Activated T-cell treated with anti-CD3 and anti-CD28 coated beads, Interleukin-2, amount 50 U/mL, for 4 hours (primary cell): ENCODE measurements at regions not wholly inside any gene's neighbourhood (a gene's known extent, or its start where the extent isn't known, plus 50 kb on each side); places are given as distances from the start of the nearest gene placed in this dataset.

Experiments used
- ATAC-seq, 2 donors: fragments of 200-7000 bp; cut with Tn5 transposase; one replicate each; pipeline ENCODE4 v1.10.0; 2021
- DNase-seq: peaks from one replicate; pipeline ENCODE4 v3.0.0-alpha.2; 2020
- H3K27me3 Mint-ChIP-seq: one replicate; pipeline ENCODE4 v1.8.0; 2021; ENCODE audit warnings: low read depth, mixed read lengths
- H3K36me3 Mint-ChIP-seq: one replicate; pipeline ENCODE4 v1.8.0; 2022; ENCODE audit warnings: mixed read lengths; ENCODE audit not compliant: insufficient read depth
- H3K4me1 Mint-ChIP-seq: one replicate; pipeline ENCODE4 v1.8.0; 2021; ENCODE audit warnings: low read depth, mixed read lengths
- H3K4me3 Mint-ChIP-seq: one replicate; pipeline ENCODE4 v1.8.0; 2021; ENCODE audit warnings: mild to moderate bottlenecking, moderate library complexity, mixed read lengths
- H3K9me3 Mint-ChIP-seq: one replicate; pipeline ENCODE4 v1.8.0; 2021; ENCODE audit warnings: mixed read lengths

DNA sequence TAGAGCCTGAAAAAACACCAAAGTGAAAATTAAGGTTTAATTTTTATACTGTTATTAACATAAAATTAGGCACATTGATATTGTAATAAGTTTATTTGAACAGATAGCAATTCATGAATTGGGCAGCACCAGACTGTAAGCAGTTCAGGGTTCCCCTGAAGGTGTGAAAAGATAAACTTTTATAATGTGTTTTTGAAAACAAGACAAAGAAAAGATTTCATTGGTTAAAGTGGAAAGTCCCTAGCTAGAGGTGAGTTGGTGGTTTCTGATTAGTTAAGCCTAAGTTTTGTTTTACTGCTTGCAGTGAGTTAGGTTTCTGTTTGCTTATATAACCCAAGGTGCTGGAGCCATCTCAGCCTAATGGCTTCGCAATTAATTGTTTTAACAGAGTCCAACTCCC lies 96.5 kb upstream of the RPS23 start:
- Mint-ChIP-seq H3K4me1 (peaks cover 3% of the 10 kb centered on the region), H3K9me3 (peaks cover 4% of the 10 kb centered on the region), H3K4me3 (no peak overlapping the region), H3K36me3 (no peaks in the 10 kb centered on the region), H3K27me3 (peaks cover 2% of the 10 kb centered on the region)
- ATAC-seq (peak in 1 of 2 donors; percentile 43), DNase-seq (no peak)

DNA sequence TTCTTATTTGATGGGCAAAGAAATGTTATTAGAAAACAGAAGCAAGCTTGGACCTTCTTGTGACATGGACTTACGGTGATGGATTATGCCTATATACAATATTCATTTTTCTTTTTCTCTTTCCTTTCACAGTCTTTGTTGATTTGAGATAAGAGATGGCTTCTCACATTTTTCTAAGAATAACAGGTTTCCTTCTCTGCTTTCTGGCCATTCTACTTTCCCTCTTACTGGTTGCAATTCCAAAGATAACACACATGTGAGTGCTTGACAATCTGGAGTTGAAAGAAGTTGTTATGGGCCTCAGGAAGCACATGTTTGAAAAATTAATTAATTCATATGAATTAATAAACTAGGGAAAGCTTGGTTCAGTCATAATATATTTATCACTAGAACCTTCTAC lies 89.8 kb upstream of the RPS23 start:
- no peak for DNase-seq
- Mint-ChIP-seq H3K4me1 (peaks cover 9% of the 10 kb centered on the region), H3K36me3 (no peaks in the 10 kb centered on the region), H3K27me3 (peaks cover 2% of the 10 kb centered on the region), H3K9me3 (no peaks in the 10 kb centered on the region), H3K4me3 (no peak overlapping the region)
- no peak for ATAC-seq

GRCh38 chr5:82365744-82366228 lies 87.6 kb upstream of the RPS23 start:
- H3K9me3 Mint-ChIP-seq, result no peaks in the 10 kb centered on the region
- ATAC-seq (peak; percentile 90 to 92), DNase-seq (peak; percentile 19)
- H3K4me3 Mint-ChIP-seq, result no peak overlapping the region
- H3K36me3 Mint-ChIP-seq, result no peaks in the 10 kb centered on the region
- H3K4me1 Mint-ChIP-seq, result peaks cover 9% of the 10 kb centered on the region
- H3K27me3 Mint-ChIP-seq, result no peaks in the 10 kb centered on the region

DNA sequence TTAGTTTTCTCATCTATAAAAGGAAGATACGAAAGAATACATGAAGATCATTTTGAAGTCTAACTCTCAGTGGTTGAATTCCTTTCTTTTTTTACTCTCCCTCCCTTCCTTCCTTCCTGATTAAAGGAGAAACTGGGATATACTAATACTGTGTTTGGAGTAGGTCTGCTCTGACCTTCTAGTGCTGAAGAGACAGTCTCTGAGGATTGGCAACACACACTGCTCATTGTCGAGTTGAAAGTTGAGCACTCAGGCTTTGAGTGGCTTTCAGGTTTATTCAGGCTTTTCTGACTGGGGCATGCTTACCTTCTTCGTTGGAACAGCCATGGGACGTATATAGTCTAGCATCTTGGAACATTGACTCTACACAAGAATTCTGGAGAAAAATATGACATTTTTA lies 86.9 kb upstream of the RPS23 start:
- DNase-seq (no peak), ATAC-seq (no peak)
- no peaks in the 10 kb centered on the region for H3K36me3 Mint-ChIP-seq
- H3K9me3 Mint-ChIP-seq, result no peaks in the 10 kb centered on the region
- H3K4me3 Mint-ChIP-seq, result no peak overlapping the region
- peaks cover 13% of the 10 kb centered on the region for H3K4me1 Mint-ChIP-seq
- no peaks in the 10 kb centered on the region for H3K27me3 Mint-ChIP-seq

GRCh38 chr5:82364497-82364896 lies 86.3 kb upstream of the RPS23 start:
- no peak for ATAC-seq
- H3K27me3 Mint-ChIP-seq, result no peaks in the 10 kb centered on the region
- peaks cover 14% of the 10 kb centered on the region for H3K4me1 Mint-ChIP-seq
- H3K4me3 Mint-ChIP-seq, result no peak overlapping the region
- no peaks in the 10 kb centered on the region for H3K9me3 Mint-ChIP-seq
- H3K36me3 Mint-ChIP-seq, result no peaks in the 10 kb centered on the region
- DNase-seq, result no peak

GRCh38 chr5:82363524-82363923 lies 85.4 kb upstream of the RPS23 start:
- Mint-ChIP-seq H3K4me3 (no peak overlapping the region), H3K4me1 (peaks cover 15% of the 10 kb centered on the region), H3K27me3 (no peaks in the 10 kb centered on the region), H3K36me3 (no peaks in the 10 kb centered on the region), H3K9me3 (no peaks in the 10 kb centered on the region)
- ATAC-seq, result no peak
- no peak for DNase-seq

GRCh38 chr5:82362636-82363035 lies 84.5 kb upstream of the RPS23 start:
- Mint-ChIP-seq H3K36me3 (no peaks in the 10 kb centered on the region), H3K4me3 (no peak overlapping the region), H3K9me3 (no peaks in the 10 kb centered on the region), H3K27me3 (no peaks in the 10 kb centered on the region), H3K4me1 (peaks cover 24% of the 10 kb centered on the region)
- ATAC-seq (no peak), DNase-seq (no peak)

GRCh38 chr5:82360022-82360421 lies 81.9 kb upstream of the RPS23 start:
- no peaks in the 10 kb centered on the region for H3K36me3 Mint-ChIP-seq
- no peaks in the 10 kb centered on the region for H3K27me3 Mint-ChIP-seq
- DNase-seq (no peak), ATAC-seq (no peak)
- no peak overlapping the region for H3K4me3 Mint-ChIP-seq
- peaks cover 31% of the 10 kb centered on the region for H3K4me1 Mint-ChIP-seq
- no peaks in the 10 kb centered on the region for H3K9me3 Mint-ChIP-seq

DNA sequence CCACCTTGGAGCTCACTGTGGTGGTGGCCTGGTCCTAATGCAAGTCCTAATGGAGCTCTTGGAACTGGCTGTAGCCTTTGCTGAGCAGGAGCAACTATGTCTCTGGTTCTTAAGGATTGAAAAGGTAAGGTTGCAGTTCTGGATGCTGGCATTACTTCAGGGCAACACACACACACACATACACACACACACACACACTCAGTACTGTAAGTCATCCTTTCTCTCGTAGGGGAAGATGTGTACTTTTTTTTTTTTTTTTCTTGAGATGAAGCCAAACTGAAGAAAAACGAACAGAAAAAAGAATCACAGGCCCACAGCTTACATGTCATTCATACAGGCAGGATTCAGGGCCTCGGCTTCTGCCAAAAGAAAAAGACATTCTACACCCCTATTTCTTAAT lies 81.1 kb upstream of the RPS23 start:
- H3K9me3 Mint-ChIP-seq, result no peaks in the 10 kb centered on the region
- H3K27me3 Mint-ChIP-seq, result no peaks in the 10 kb centered on the region
- H3K4me1 Mint-ChIP-seq, result peaks cover 31% of the 10 kb centered on the region
- ATAC-seq (no peak), DNase-seq (no peak)
- no peaks in the 10 kb centered on the region for H3K36me3 Mint-ChIP-seq
- no peak overlapping the region for H3K4me3 Mint-ChIP-seq

DNA sequence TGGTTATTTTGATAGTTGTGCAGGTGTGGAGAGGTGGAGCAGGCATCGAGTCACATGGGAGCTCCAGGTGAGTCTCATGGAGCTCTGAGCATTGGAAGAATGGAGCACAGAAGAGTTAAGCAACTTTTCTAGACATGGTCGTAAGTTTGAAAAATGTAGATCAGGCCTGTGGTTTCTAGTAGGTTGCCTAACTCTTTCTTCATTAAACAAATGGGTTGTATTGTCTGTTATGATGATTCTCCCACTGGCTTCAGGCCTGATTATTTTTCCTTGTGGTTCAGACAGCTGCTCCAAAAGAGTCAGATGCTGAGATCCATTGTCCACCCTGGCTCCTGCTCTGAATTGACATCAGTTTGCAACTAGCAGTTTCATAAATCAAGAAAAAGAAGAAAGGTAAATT lies 80.3 kb upstream of the RPS23 start:
- DNase-seq (no peak), ATAC-seq (no peak)
- Mint-ChIP-seq H3K36me3 (no peaks in the 10 kb centered on the region), H3K4me1 (peaks cover 31% of the 10 kb centered on the region), H3K27me3 (no peaks in the 10 kb centered on the region), H3K9me3 (no peaks in the 10 kb centered on the region), H3K4me3 (no peak overlapping the region)

DNA sequence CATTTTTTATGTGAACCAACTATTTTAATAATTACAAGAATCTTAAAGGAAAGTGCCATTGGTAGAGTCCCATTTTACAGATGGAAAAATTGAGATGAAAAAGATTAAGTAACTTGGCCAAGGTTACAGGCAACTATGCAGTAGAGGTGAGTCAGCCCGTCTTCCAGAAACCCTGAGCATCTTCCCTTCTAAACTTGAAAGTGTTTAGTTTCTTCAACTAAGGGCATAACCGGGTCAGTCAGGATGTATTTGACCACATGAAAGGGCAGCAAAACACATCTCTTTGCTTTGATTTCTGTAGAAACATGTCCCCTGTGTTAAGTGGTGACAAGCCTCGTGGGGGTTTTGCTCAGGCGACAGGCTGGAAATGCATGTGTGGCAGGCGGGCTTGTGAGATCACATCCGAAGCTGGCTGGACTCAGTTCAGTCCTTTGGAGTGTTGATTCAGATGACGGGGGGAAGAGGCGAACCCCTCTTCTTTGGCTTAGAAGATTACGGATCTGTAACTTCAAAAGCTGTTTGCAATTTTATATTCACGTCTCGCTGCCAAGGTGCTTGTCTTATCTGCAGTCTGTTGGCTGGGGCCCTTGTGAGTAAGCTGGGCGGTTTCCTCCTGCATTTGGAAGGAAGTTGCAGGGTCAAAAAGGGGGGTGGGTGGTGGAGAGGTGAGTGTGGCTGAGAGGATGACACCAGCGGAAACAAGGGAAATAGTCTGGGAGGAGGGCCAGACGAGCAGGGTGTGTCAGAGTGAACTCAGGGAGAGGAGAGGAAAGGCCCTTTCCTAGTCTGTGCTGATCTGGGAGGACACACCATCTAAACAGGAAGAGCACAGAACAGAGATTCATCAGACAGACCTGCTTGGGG lies 78.9 kb upstream of the RPS23 start:
- DNase-seq, result peak; percentile 70
- Mint-ChIP-seq H3K4me3 (peak overlapping the region; percentile 55), H3K36me3 (no peaks in the 10 kb centered on the region), H3K27me3 (no peaks in the 10 kb centered on the region), H3K4me1 (peaks cover 31% of the 10 kb centered on the region), H3K9me3 (no peaks in the 10 kb centered on the region)
- ATAC-seq, result peak; percentile 86 to 87

GRCh38 chr5:82356021-82356420 lies 77.9 kb upstream of the RPS23 start:
- H3K36me3 Mint-ChIP-seq, result no peaks in the 10 kb centered on the region
- no peak for ATAC-seq

GRCh38 chr5:82355496-82355895 lies 77.3 kb upstream of the RPS23 start:
- Mint-ChIP-seq H3K4me1 (peaks cover 30% of the 10 kb centered on the region), H3K4me3 (no peak overlapping the region), H3K36me3 (no peaks in the 10 kb centered on the region), H3K27me3 (no peaks in the 10 kb centered on the region), H3K9me3 (no peaks in the 10 kb centered on the region)
- no peak for DNase-seq
- ATAC-seq, result no peak

More at GRCh38 chr5:82356021-82356420, 77.9 kb upstream of the RPS23 start:
- H3K4me3 Mint-ChIP-seq, result no peak overlapping the region
- H3K9me3 Mint-ChIP-seq, result no peaks in the 10 kb centered on the region
- DNase-seq, result no peak
- no peaks in the 10 kb centered on the region for H3K27me3 Mint-ChIP-seq
- peaks cover 32% of the 10 kb centered on the region for H3K4me1 Mint-ChIP-seq

- Mint-ChIP-seq H3K4me3 (no peak overlapping the region), H3K4me1 (peaks cover 29% of the 10 kb centered on the region)
These were observed 76.9 kb upstream of the RPS23 start for GRCh38 chr5:82355053-82355452.

DNA sequence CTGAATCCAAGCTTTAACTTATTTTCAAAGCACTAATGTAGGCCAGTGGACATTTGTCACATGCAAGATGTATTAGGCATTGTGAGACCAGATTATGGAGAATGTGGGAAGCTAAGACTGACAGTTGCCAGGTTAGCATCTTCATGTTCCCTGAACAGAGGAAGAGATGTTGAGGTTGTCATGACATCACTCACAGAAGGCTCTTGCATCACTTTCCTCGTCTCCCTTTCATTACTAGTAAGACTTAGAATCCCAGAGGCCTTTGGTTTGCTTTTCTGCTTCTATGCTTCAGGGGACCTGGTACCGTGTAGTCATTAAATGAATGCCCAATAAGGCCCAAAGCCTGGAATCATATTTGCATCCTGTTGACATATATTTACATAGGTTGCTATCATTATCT lies 76.4 kb upstream of the RPS23 start:
- Mint-ChIP-seq H3K4me3 (no peak overlapping the region), H3K9me3 (no peaks in the 10 kb centered on the region), H3K4me1 (peaks cover 28% of the 10 kb centered on the region), H3K36me3 (no peaks in the 10 kb centered on the region), H3K27me3 (no peaks in the 10 kb centered on the region)
- no peak for DNase-seq
- no peak for ATAC-seq

More at GRCh38 chr5:82355053-82355452, 76.9 kb upstream of the RPS23 start:
- H3K36me3 Mint-ChIP-seq, result no peaks in the 10 kb centered on the region
- no peaks in the 10 kb centered on the region for H3K27me3 Mint-ChIP-seq
- ATAC-seq, result no peak
- no peak for DNase-seq
- H3K9me3 Mint-ChIP-seq, result no peaks in the 10 kb centered on the region
